GM12875 (cell line): ENCODE measurements at regions not wholly inside any gene's neighbourhood (a gene's known extent, or its start where the extent isn't known, plus 50 kb on each side); places are given as distances from the start of the nearest gene placed in this dataset.

Experiments used
- H3K4me3 ChIP-seq: one replicate; pipeline ENCODE4 v1.5.1; 2011; ENCODE audit warnings: low read depth, low read length, control low read depth
- CTCF ChIP-seq: IDR thresholded peaks from 2 replicates; pipeline ENCODE4 v1.5.1; 2011; ENCODE audit warnings: low read depth, mild to moderate bottlenecking, control low read depth, inconsistent platforms, low read length, moderate library complexity, borderline replicate concordance; ENCODE audit not compliant: insufficient read depth

GRCh38 chr4:160848901-160849760 lies 1314.7 kb downstream of the FSTL5 start:
- H3K4me3 ChIP-seq: no peak overlapping the region
- no peak for TF ChIP-seq CTCF

- H3K4me3 ChIP-seq: no peak overlapping the region
These were observed 1299.5 kb downstream of the FSTL5 start for GRCh38 chr4:160864253-160864652.

GRCh38 chr4:160869899-160870298 lies 1293.9 kb downstream of the FSTL5 start:
- no peak overlapping the region for H3K4me3 ChIP-seq
- no peak for TF ChIP-seq CTCF

More at GRCh38 chr4:160864253-160864652, 1299.5 kb downstream of the FSTL5 start:
- TF ChIP-seq CTCF: no peak

GRCh38 chr4:160872491-160872890 lies 1291.3 kb downstream of the FSTL5 start:
- TF ChIP-seq CTCF: no peak
- no peak overlapping the region for H3K4me3 ChIP-seq

- no peak for TF ChIP-seq CTCF
- no peak overlapping the region for H3K4me3 ChIP-seq
These were observed 1286.6 kb downstream of the FSTL5 start for GRCh38 chr4:160877087-160877790.

- no peak overlapping the region for H3K4me3 ChIP-seq
- TF ChIP-seq CTCF: no peak
These were observed 1283.6 kb downstream of the FSTL5 start for GRCh38 chr4:160880180-160880579.
